Keratinocyte (primary cell): ENCODE measurements at regions not wholly inside any gene's neighbourhood (a gene's known extent, or its start where the extent isn't known, plus 50 kb on each side); places are given as distances from the start of the nearest gene placed in this dataset.
"Not testable (repeated sequence)": the region's sequence is repeated elsewhere in the genome, so short reads cannot be mapped to it uniquely, and the experiment has no call there.

ENCODE experiments used
- DNase-seq: peaks from one replicate; pipeline ENCODE4 v3.0.0-alpha.2; 2011; ENCODE audit warnings: low read depth, missing footprints, low spot score
- FAIRE-seq: peaks from 2 replicates; lab custom pipeline; 2011; peaks lifted over from hg19 to GRCh38; lab: Jason Lieb, UNC
- H2AFZ ChIP-seq: 2 replicates; pipeline ENCODE4 v1.6.0; 2012; ENCODE audit warnings: low read length, control low read depth, inconsistent platforms; ENCODE audit not compliant: control insufficient read depth
- H3K27ac ChIP-seq: 2 replicates; pipeline ENCODE4 v1.5.1; 2011; ENCODE audit warnings: low read length; ENCODE audit not compliant: control insufficient read depth, insufficient read depth
- H3K27me3 ChIP-seq: 3 replicates; pipeline ENCODE4 v1.6.0; 2011; ENCODE audit warnings: low read length; ENCODE audit not compliant: control insufficient read depth, insufficient read depth; ENCODE audit errors: extremely low read depth
- H3K36me3 ChIP-seq, 2 experiments: 2 replicates in 1 of 2; 3 replicates in 1 of 2; pipeline ENCODE4 v1.5.1; 2011; ENCODE audit warnings: low read length in 2 of 2, mild to moderate bottlenecking in 1 of 2; ENCODE audit not compliant: control insufficient read depth in 2 of 2, insufficient read depth in 2 of 2; ENCODE audit errors: extremely low read depth in 1 of 2
- H3K4me1 ChIP-seq: 3 replicates; pipeline ENCODE4 v1.5.1; 2011; ENCODE audit warnings: low read length; ENCODE audit not compliant: control insufficient read depth, insufficient read depth; ENCODE audit errors: extremely low read depth
- H3K4me2 ChIP-seq: 3 replicates; pipeline ENCODE4 v1.6.0; 2011; ENCODE audit warnings: low read depth, low read length; ENCODE audit not compliant: control insufficient read depth, insufficient read depth; ENCODE audit errors: extremely low read depth
- H3K4me3 ChIP-seq, 3 experiments: fragments of 200-600 bp in 1 of 3; sonication (generic) in 1 of 3; 2 replicates in 2 of 3; 3 replicates in 1 of 3; pipeline ENCODE4 v1.5.1; 2011 to 2016; ENCODE audit warnings: low read length in 3 of 3, mild to moderate bottlenecking in 3 of 3, control low read depth in 2 of 3, inconsistent platforms in 1 of 3, low read depth in 1 of 3, mixed read lengths in 1 of 3, mixed run types in 1 of 3, moderate library complexity in 1 of 3; ENCODE audit not compliant: control insufficient read depth in 2 of 3, insufficient read depth in 2 of 3; ENCODE audit errors: extremely low read depth in 1 of 3
- H3K79me2 ChIP-seq: 2 replicates; pipeline ENCODE4 v1.6.0; 2012; ENCODE audit warnings: low read length; ENCODE audit not compliant: control insufficient read depth, insufficient read depth
- H3K9ac ChIP-seq: 3 replicates; pipeline ENCODE4 v1.6.0; 2011; ENCODE audit warnings: low read length; ENCODE audit not compliant: control insufficient read depth, insufficient read depth; ENCODE audit errors: extremely low read depth
- H3K9me1 ChIP-seq: 3 replicates; pipeline ENCODE4 v1.6.0; 2011; ENCODE audit warnings: low read length; ENCODE audit not compliant: control insufficient read depth, insufficient read depth; ENCODE audit errors: extremely low read depth
- H3K9me3 ChIP-seq: 2 replicates; pipeline ENCODE4 v1.5.1; 2012; ENCODE audit warnings: low read depth, low read length; ENCODE audit not compliant: control insufficient read depth
- H4K20me1 ChIP-seq: 3 replicates; pipeline ENCODE4 v1.6.0; 2011; ENCODE audit warnings: low read length; ENCODE audit not compliant: control insufficient read depth, insufficient read depth; ENCODE audit errors: extremely low read depth
- CTCF ChIP-seq, 3 experiments: IDR thresholded peaks in 1 of 3; conservative IDR thresholded peaks in 1 of 3; optimal IDR thresholded peaks in 1 of 3; 2 replicates in 2 of 3; 3 replicates in 1 of 3; pipeline versions ENCODE3 to v1.5.1; 2011; ENCODE audit warnings: low read length in 3 of 3, mild to moderate bottlenecking in 3 of 3, moderate library complexity in 2 of 3, control low read depth in 1 of 3, inconsistent platforms in 1 of 3; ENCODE audit not compliant: insufficient read depth in 2 of 3; ENCODE audit errors: extremely low read depth in 1 of 3
- EZH2 ChIP-seq: IDR thresholded peaks from one replicate; pipeline ENCODE4 v1.6.1; 2012; ENCODE audit warnings: inconsistent platforms, mild to moderate bottlenecking, low read length, moderate library complexity
- dilution Hi-C: fragments of 300-500 bp; cut with MboI; formaldehyde crosslinking; loops from one replicate; pipeline ENCODE4 v1.7.0; 2020; ENCODE audit warnings: low sequenced_read_pairs; ENCODE audit not compliant: extremely low pct_ligation_motif_present

DNA sequence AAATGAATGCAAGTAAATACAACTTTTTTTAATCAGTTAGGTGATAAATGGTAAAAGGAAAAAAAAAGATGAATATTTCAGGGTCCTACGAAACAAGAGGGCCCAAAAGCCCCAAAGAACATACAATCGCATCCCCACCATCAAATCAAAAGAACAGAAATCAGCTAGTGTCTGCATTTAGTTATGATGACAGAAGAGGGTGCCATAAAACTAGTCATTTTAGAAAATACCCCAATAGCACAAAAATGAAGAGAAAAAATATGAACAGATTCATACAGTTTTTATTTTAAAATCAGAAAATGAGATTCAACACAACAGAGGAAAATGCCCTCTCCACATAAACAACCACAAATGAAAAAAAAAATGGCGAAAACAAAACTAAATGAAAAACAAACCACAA is 905.5 kb downstream of the REEP3 start:
- no peak for TF ChIP-seq CTCF (optimal IDR thresholded peaks at IDR 0.05 in 1 of 3, IDR thresholded peaks at IDR 0.05 in 1 of 3, conservative IDR thresholded peaks at IDR 0.05 in 1 of 3; ENCODE audit: extremely low read depth in 1 of 3, insufficient read depth in 2 of 3, low read length in 3 of 3)
- TF ChIP-seq EZH2 = no peak
- Histone ChIP-seq H3K79me2 (no peaks in the 10 kb centered on the region), H3K4me3 (no peak overlapping the region), H3K9ac (no peak overlapping the region), H3K9me1 (no peaks in the 10 kb centered on the region), H3K4me1 (no peaks in the 10 kb centered on the region), H3K27me3 (no peaks in the 10 kb centered on the region), H4K20me1 (no peaks in the 10 kb centered on the region), H3K4me2 (no peak overlapping the region), H3K36me3 (no peaks in the 10 kb centered on the region), H3K9me3 (no peaks in the 10 kb centered on the region), H2AFZ (no peak overlapping the region), H3K27ac (no peak overlapping the region)
- dilution Hi-C loops = no loop called here
- no peak for DNase-seq
- FAIRE-seq = no peak

GRCh38 chr10:64430690-64431323 is 909.6 kb downstream of the REEP3 start:
- Histone ChIP-seq H3K4me2 (no peak overlapping the region), H2AFZ (no peak overlapping the region), H3K9me3 (no peaks in the 10 kb centered on the region), H3K79me2 (no peaks in the 10 kb centered on the region), H4K20me1 (no peaks in the 10 kb centered on the region), H3K27ac (no peak overlapping the region), H3K27me3 (no peaks in the 10 kb centered on the region), H3K9ac (no peak overlapping the region), H3K4me1 (no peaks in the 10 kb centered on the region), H3K4me3 (no peak overlapping the region), H3K36me3 (no peaks in the 10 kb centered on the region), H3K9me1 (no peaks in the 10 kb centered on the region)
- DNase-seq (no peak), FAIRE-seq (no peak)
- dilution Hi-C loops = no loop called here
- TF ChIP-seq CTCF (optimal IDR thresholded peaks at IDR 0.05 in 1 of 3, IDR thresholded peaks at IDR 0.05 in 1 of 3, conservative IDR thresholded peaks at IDR 0.05 in 1 of 3; ENCODE audit: extremely low read depth in 1 of 3, insufficient read depth in 2 of 3, low read length in 3 of 3) (peak in 2 of 3 experiments; percentile 32 to 38), EZH2 (no peak)

GRCh38 chr10:64441872-64442271 is 920.7 kb downstream of the REEP3 start:
- H3K4me1 ChIP-seq, H3K27ac ChIP-seq, DNase-seq, H3K27me3 ChIP-seq, H2AFZ ChIP-seq, H3K36me3 ChIP-seq, H3K9ac ChIP-seq, H4K20me1 ChIP-seq, H3K9me1 ChIP-seq, FAIRE-seq, H3K4me3 ChIP-seq, H3K79me2 ChIP-seq, H3K9me3 ChIP-seq, dilution Hi-C loops, H3K4me2 ChIP-seq: not testable (repeated sequence)
